GM23338 (cell line): ENCODE measurements at regions not wholly inside any gene's neighbourhood (a gene's known extent, or its start where the extent isn't known, plus 50 kb on each side); places are given as distances from the start of the nearest gene placed in this dataset.

ENCODE experiments used
- ATAC-seq: fragments of 200-7000 bp; cut with Tn5 transposase; 3 replicates; pipeline ENCODE4 v1.9.1; 2020
- DNase-seq: peaks from one replicate; pipeline ENCODE4 v3.0.0-alpha.2; 2015; ENCODE audit warnings: low spot score
- H2AFZ ChIP-seq: fragments of 200-600 bp; sonication (generic); 2 replicates; pipeline ENCODE4 v1.8.0; 2016; ENCODE audit warnings: antibody characterized with exemption, mild to moderate bottlenecking, moderate library complexity
- H3F3A ChIP-seq: fragments of 200-600 bp; sonication (generic); replicated peaks from 2 replicates; pipeline ENCODE4 v1.8.0; 2017; ENCODE audit warnings: antibody characterized with exemption, mixed run types, low read depth
- H3K27ac ChIP-seq: fragments of 200-600 bp; sonication (generic); 2 replicates; pipeline ENCODE4 v1.6.1; 2016; ENCODE audit warnings: low read depth
- H3K27me3 ChIP-seq: fragments of 200-600 bp; sonication (generic); 2 replicates; pipeline ENCODE4 v1.8.0; 2016; ENCODE audit warnings: mild to moderate bottlenecking, mixed run types, moderate library complexity; ENCODE audit not compliant: insufficient read depth
- H3K36me3 ChIP-seq: fragments of 200-600 bp; sonication (generic); 2 replicates; pipeline ENCODE4 v1.8.0; 2016; ENCODE audit warnings: mild to moderate bottlenecking; ENCODE audit not compliant: insufficient read depth
- H3K4me1 ChIP-seq: fragments of 200-600 bp; sonication (generic); 2 replicates; pipeline ENCODE4 v1.8.0; 2016; ENCODE audit warnings: mild to moderate bottlenecking, moderate library complexity; ENCODE audit not compliant: insufficient read depth
- H3K4me2 ChIP-seq: fragments of 200-600 bp; sonication (generic); 2 replicates; pipeline ENCODE4 v1.7.1; 2017; ENCODE audit warnings: mixed run types
- H3K4me3 ChIP-seq: fragments of 200-600 bp; sonication (generic); 2 replicates; pipeline ENCODE4 v1.6.1; 2016; ENCODE audit warnings: mixed run types
- H3K79me2 ChIP-seq: fragments of 200-600 bp; sonication (generic); replicated peaks from 2 replicates; pipeline ENCODE4 v1.8.0; 2017; ENCODE audit warnings: mild to moderate bottlenecking; ENCODE audit not compliant: insufficient read depth
- H3K9me2 ChIP-seq: fragments of 200-600 bp; sonication (generic); 2 replicates; pipeline ENCODE4 v1.8.0; 2017; ENCODE audit not compliant: insufficient read depth
- H4K20me1 ChIP-seq: fragments of 200-600 bp; sonication (generic); replicated peaks from 2 replicates; pipeline ENCODE4 v1.8.0; 2017; ENCODE audit warnings: mild to moderate bottlenecking; ENCODE audit not compliant: insufficient read depth
- H3K27ac Mint-ChIP-seq: 2 replicates; pipeline ENCODE4 v1.8.0; 2020; ENCODE audit warnings: inconsistent platforms, mild to moderate bottlenecking, moderate library complexity, mixed read lengths
- H3K27me3 Mint-ChIP-seq: 3 replicates; pipeline ENCODE4 v1.8.0; 2022; ENCODE audit warnings: low read depth, mild to moderate bottlenecking, moderate library complexity, mixed read lengths, inconsistent platforms; ENCODE audit not compliant: insufficient read depth, poor library complexity
- H3K36me3 Mint-ChIP-seq: 3 replicates; pipeline ENCODE4 v1.8.0; 2021; ENCODE audit warnings: low read depth, mild to moderate bottlenecking, inconsistent platforms, moderate library complexity, mixed read lengths
- H3K4me1 Mint-ChIP-seq: 3 replicates; pipeline ENCODE4 v1.8.0; 2020; ENCODE audit warnings: mild to moderate bottlenecking, inconsistent platforms, mixed read lengths
- H3K4me3 Mint-ChIP-seq: 3 replicates; pipeline ENCODE4 v1.8.0; 2021; ENCODE audit warnings: moderate library complexity, mild to moderate bottlenecking, inconsistent platforms, mixed read lengths
- H3K9me3 Mint-ChIP-seq: 3 replicates; pipeline ENCODE4 v1.8.0; 2020; ENCODE audit warnings: moderate library complexity, mild to moderate bottlenecking, inconsistent platforms, mixed read lengths
- CREB1 ChIP-seq: fragments of 250-450 bp; sonication (Bioruptor Pico); IDR thresholded peaks from 2 replicates; pipeline ENCODE4 v1.5.0; 2020; ENCODE audit warnings: low read depth, mild to moderate bottlenecking, moderate library complexity
- EZH2 ChIP-seq: fragments of 200-600 bp; sonication (generic); IDR thresholded peaks from one replicate; pipeline ENCODE4 v1.8.0; 2017; ENCODE audit warnings: antibody characterized with exemption, mild to moderate bottlenecking, low read depth; ENCODE audit not compliant: unreplicated experiment
- POLR2AphosphoS5 ChIP-seq: IDR thresholded peaks from 2 replicates; pipeline ENCODE4 v1.6.1; 2016; ENCODE audit warnings: antibody characterized with exemption, low read depth
- STAT1 ChIP-seq: IDR thresholded peaks from one replicate; pipeline ENCODE4 v1.6.1; 2016; ENCODE audit warnings: antibody characterized with exemption; ENCODE audit not compliant: unreplicated experiment
- ZNF114 ChIP-seq: fragments of 250-450 bp; sonication (Bioruptor Pico); IDR thresholded peaks from 2 replicates; pipeline ENCODE4 v1.5.0; 2020; ENCODE audit warnings: mild to moderate bottlenecking, moderate library complexity
- ZNF331 ChIP-seq: fragments of 250-450 bp; sonication (Bioruptor Pico); IDR thresholded peaks from 2 replicates; pipeline ENCODE4 v1.5.0; 2020; ENCODE audit warnings: low read depth, mild to moderate bottlenecking, moderate library complexity
- TF ChIP-seq, protein P1 (sequence below), 2 experiments: fragments of 200-600 bp in 1 of 2; sonication (generic) in 1 of 2; conservative IDR thresholded peaks; 2 replicates each; pipeline versions ENCODE4 v1.5.1 to v1.6.1; 2016 to 2017; ENCODE audit warnings: antibody characterized with exemption in 2 of 2, low read depth in 2 of 2, mild to moderate bottlenecking in 2 of 2, moderate library complexity in 1 of 2
- TF ChIP-seq, protein P2 (sequence below): IDR thresholded peaks from 2 replicates; pipeline ENCODE4 v1.6.1; 2016; ENCODE audit warnings: antibody characterized with exemption

DNA sequence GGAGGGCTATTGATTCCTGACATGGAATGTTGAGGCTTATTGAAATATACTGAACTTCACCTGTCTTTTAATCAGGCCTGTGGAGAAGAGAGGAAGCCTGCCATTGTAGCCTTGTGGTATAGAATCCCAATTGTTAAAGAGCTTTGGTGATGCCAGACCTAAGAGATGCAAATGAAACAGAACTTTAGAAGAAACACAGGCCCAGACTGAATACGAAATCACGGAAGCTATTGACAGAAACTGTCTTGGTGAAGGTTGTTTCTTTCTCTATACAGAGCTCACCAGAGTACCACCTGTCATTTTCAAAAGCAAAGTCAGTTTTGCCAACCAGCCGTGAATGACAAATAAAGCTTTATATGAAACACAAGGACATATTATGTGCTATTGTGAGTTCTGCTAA lies 660.3 kb downstream of the ISL1 start:
- H4K20me1 ChIP-seq = no peaks in the 10 kb centered on the region
- H3K27me3 ChIP-seq = no peaks in the 10 kb centered on the region
- Mint-ChIP-seq H3K27me3 (no peaks in the 10 kb centered on the region), H3K27ac (no peak overlapping the region), H3K36me3 (no peaks in the 10 kb centered on the region), H3K4me3 (no peak overlapping the region), H3K9me3 (no peaks in the 10 kb centered on the region), H3K4me1 (peaks cover 16% of the 10 kb centered on the region; the same call in 2 of the 3 replicates)
- peaks cover 12% of the 10 kb centered on the region for H3K4me1 ChIP-seq
- ATAC-seq (peak; percentile 99), DNase-seq (peak; percentile 66)
- H3K4me2 ChIP-seq = peak overlapping the region; percentile 10; the same call in 1 of the 2 replicates
- no peaks in the 10 kb centered on the region for H3F3A ChIP-seq
- no peaks in the 10 kb centered on the region for H3K79me2 ChIP-seq
- TF ChIP-seq ZNF331 (CRISPR knock-in tag) (no peak), ZNF114 (CRISPR knock-in tag) (no peak), STAT1 (no peak)
- TF ChIP-seq, protein P1, sequence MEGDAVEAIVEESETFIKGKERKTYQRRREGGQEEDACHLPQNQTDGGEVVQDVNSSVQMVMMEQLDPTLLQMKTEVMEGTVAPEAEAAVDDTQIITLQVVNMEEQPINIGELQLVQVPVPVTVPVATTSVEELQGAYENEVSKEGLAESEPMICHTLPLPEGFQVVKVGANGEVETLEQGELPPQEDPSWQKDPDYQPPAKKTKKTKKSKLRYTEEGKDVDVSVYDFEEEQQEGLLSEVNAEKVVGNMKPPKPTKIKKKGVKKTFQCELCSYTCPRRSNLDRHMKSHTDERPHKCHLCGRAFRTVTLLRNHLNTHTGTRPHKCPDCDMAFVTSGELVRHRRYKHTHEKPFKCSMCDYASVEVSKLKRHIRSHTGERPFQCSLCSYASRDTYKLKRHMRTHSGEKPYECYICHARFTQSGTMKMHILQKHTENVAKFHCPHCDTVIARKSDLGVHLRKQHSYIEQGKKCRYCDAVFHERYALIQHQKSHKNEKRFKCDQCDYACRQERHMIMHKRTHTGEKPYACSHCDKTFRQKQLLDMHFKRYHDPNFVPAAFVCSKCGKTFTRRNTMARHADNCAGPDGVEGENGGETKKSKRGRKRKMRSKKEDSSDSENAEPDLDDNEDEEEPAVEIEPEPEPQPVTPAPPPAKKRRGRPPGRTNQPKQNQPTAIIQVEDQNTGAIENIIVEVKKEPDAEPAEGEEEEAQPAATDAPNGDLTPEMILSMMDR (conservative IDR thresholded peaks at IDR 0.05; ENCODE audit: low read depth in 2 of 2) = no peak
- no peaks in the 10 kb centered on the region for H3K9me2 ChIP-seq
- no peak overlapping the region for H3K27ac ChIP-seq
- H2AFZ ChIP-seq = no peak overlapping the region
- H3K4me3 ChIP-seq = no peak overlapping the region
- no peaks in the 10 kb centered on the region for H3K36me3 ChIP-seq

DNA sequence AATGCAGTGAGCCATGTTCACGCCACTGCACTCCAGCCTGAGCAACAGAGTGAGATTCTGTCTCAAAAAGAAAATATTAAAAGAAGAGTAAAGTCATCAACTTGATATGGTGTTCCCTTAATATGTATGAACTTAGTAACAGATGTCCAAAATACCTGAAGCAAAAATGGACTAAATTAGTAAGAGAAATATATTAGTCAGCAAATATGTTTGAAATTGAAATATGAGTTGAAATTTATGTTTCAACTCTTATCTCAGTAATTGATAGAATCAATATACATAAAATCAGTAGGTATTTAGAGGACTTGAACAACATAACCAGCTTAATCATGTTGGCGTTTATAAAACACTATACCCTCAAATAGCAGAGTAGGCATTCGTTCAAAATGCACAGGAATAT lies 668.5 kb downstream of the ISL1 start:
- ATAC-seq (no peak), DNase-seq (no peak)
- H3K9me2 ChIP-seq = no peaks in the 10 kb centered on the region
- TF ChIP-seq CREB1 (CRISPR knock-in tag) (no peak), EZH2 (no peak), POLR2AphosphoS5 (no peak)
- TF ChIP-seq, protein P1 (conservative IDR thresholded peaks at IDR 0.05; ENCODE audit: low read depth in 2 of 2) = no peak
- TF ChIP-seq, protein P2, sequence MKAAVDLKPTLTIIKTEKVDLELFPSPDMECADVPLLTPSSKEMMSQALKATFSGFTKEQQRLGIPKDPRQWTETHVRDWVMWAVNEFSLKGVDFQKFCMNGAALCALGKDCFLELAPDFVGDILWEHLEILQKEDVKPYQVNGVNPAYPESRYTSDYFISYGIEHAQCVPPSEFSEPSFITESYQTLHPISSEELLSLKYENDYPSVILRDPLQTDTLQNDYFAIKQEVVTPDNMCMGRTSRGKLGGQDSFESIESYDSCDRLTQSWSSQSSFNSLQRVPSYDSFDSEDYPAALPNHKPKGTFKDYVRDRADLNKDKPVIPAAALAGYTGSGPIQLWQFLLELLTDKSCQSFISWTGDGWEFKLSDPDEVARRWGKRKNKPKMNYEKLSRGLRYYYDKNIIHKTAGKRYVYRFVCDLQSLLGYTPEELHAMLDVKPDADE = no peak
- Mint-ChIP-seq H3K36me3 (no peaks in the 10 kb centered on the region), H3K9me3 (no peaks in the 10 kb centered on the region), H3K27ac (no peak overlapping the region), H3K4me1 (no peaks in the 10 kb centered on the region), H3K27me3 (peaks cover 1% of the 10 kb centered on the region), H3K4me3 (no peak overlapping the region)
- H3K36me3 ChIP-seq = no peaks in the 10 kb centered on the region
- H3K4me3 ChIP-seq = no peak overlapping the region
- H3F3A ChIP-seq = no peaks in the 10 kb centered on the region
- no peak overlapping the region for H3K4me2 ChIP-seq
- no peaks in the 10 kb centered on the region for H3K4me1 ChIP-seq
- H3K27ac ChIP-seq = no peak overlapping the region
- H3K27me3 ChIP-seq = no peaks in the 10 kb centered on the region
- no peaks in the 10 kb centered on the region for H4K20me1 ChIP-seq
- no peak overlapping the region for H2AFZ ChIP-seq
- no peaks in the 10 kb centered on the region for H3K79me2 ChIP-seq
